ENCODE measurements at regions not wholly inside any gene's neighbourhood (a gene's known extent, or its start where the extent isn't known, plus 50 kb on each side); places are given as distances from the start of the nearest gene placed in this dataset.

- no peak for TF ChIP-seq CTCF (IDR thresholded peaks at IDR 0.05; ENCODE audit: low read length)
- TF ChIP-seq EZH2 (optimal IDR thresholded peaks at IDR 0.05; ENCODE audit: low read depth, low read length), result no peak
- TF ChIP-seq EZH2phosphoT487 (IDR thresholded peaks at IDR 0.05; ENCODE audit: low read length), result no peak
Measured at GRCh38 chr18:70671889-70672565, 383.2 kb downstream of the SOCS6 start.
